ENCODE measurements at regions not wholly inside any gene's neighbourhood (a gene's known extent, or its start where the extent isn't known, plus 50 kb on each side); places are given as distances from the start of the nearest gene placed in this dataset.
"Not testable (repeated sequence)": the region's sequence is repeated elsewhere in the genome, so short reads cannot be mapped to it uniquely, and the experiment has no call there.

DNA sequence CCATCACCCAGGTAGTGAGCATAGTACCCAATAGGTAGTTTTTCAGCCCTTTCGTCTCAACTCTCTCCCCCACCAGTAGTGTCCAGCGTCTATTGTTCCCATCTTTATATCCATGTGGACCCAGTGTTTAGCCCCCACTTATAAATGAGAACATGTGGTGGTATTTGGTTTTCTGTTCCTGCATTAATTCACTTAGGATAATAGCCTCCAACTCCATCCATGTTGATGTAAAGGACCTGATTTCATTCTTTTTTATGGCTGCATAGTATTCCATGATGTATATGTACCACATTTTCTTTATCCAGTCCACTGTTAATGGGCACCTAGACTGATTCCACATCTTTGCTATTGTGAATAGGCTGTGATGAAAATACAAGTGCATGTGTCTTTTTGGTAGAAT, 51.3 kb downstream of the NACA2 start:
- H3K27ac ChIP-seq (ENCODE audit: low read depth, low read length, poor library complexity, severe bottlenecking); H3K4me2 ChIP-seq (ENCODE audit: low read length); H3K79me2 ChIP-seq (ENCODE audit: insufficient read depth, low read length); H4K20me1 ChIP-seq (ENCODE audit: insufficient read depth, low read length); H3K9ac ChIP-seq (ENCODE audit: low read length); H3K9me2 ChIP-seq (ENCODE audit: low read depth, low read length); H3K4me3 ChIP-seq (ENCODE audit: low read depth, low read length, poor library complexity, severe bottlenecking); H3K27me3 ChIP-seq (ENCODE audit: insufficient read depth, low read length); H2AFZ ChIP-seq (ENCODE audit: low read length); H3K4me1 ChIP-seq (ENCODE audit: insufficient read depth, low read length, severe bottlenecking); H3F3A ChIP-seq (ENCODE audit: insufficient read depth, low read length); H3K36me3 ChIP-seq (ENCODE audit: insufficient read depth, low read length); H3K9me3 ChIP-seq (ENCODE audit: low read length): not testable (repeated sequence)

GRCh38 chr17:61538480-61538879, 52.5 kb downstream of the NACA2 start:
- H3K9me2 ChIP-seq (ENCODE audit: low read depth, low read length) = no peaks in the 10 kb centered on the region
- no peaks in the 10 kb centered on the region for H3K27me3 ChIP-seq (ENCODE audit: insufficient read depth, low read length)
- no peaks in the 10 kb centered on the region for H3F3A ChIP-seq (ENCODE audit: insufficient read depth, low read length)
- no peak overlapping the region for H3K4me3 ChIP-seq (ENCODE audit: low read depth, low read length, poor library complexity, severe bottlenecking)
- H3K27ac ChIP-seq (ENCODE audit: low read depth, low read length, poor library complexity, severe bottlenecking) = no peak overlapping the region
- peaks cover 2% of the 10 kb centered on the region; the same call in 1 of the 2 replicates for H3K9me3 ChIP-seq (ENCODE audit: low read length)
- no peaks in the 10 kb centered on the region for H3K4me1 ChIP-seq (ENCODE audit: insufficient read depth, low read length, severe bottlenecking)
- no peak overlapping the region for H2AFZ ChIP-seq (ENCODE audit: low read length)
- H3K9ac ChIP-seq (ENCODE audit: low read length) = no peak overlapping the region
- TF ChIP-seq CTCF (IDR thresholded peaks at IDR 0.05; ENCODE audit: low read length) (no peak), EZH2 (IDR thresholded peaks at IDR 0.05; ENCODE audit: borderline replicate concordance, low read length) (no peak)
- H3K79me2 ChIP-seq (ENCODE audit: insufficient read depth, low read length) = no peaks in the 10 kb centered on the region
- no peaks in the 10 kb centered on the region for H3K36me3 ChIP-seq (ENCODE audit: insufficient read depth, low read length)
- no peaks in the 10 kb centered on the region for H4K20me1 ChIP-seq (ENCODE audit: insufficient read depth, low read length)
- no peak overlapping the region for H3K4me2 ChIP-seq (ENCODE audit: low read length)

- no peaks in the 10 kb centered on the region for H3K4me1 ChIP-seq (ENCODE audit: insufficient read depth, low read length, severe bottlenecking)
- H3K27me3 ChIP-seq (ENCODE audit: insufficient read depth, low read length) = no peaks in the 10 kb centered on the region
- no peaks in the 10 kb centered on the region for H4K20me1 ChIP-seq (ENCODE audit: insufficient read depth, low read length)
- no peaks in the 10 kb centered on the region for H3K36me3 ChIP-seq (ENCODE audit: insufficient read depth, low read length)
- H3K4me2 ChIP-seq (ENCODE audit: low read length) = no peak overlapping the region
- no peak overlapping the region for H3K4me3 ChIP-seq (ENCODE audit: low read depth, low read length, poor library complexity, severe bottlenecking)
- no peak overlapping the region for H3K27ac ChIP-seq (ENCODE audit: low read depth, low read length, poor library complexity, severe bottlenecking)
- H3K79me2 ChIP-seq (ENCODE audit: insufficient read depth, low read length) = no peaks in the 10 kb centered on the region
- H3K9me2 ChIP-seq (ENCODE audit: low read depth, low read length) = no peaks in the 10 kb centered on the region
- H3F3A ChIP-seq (ENCODE audit: insufficient read depth, low read length) = no peaks in the 10 kb centered on the region
- H3K9me3 ChIP-seq (ENCODE audit: low read length) = peaks cover 2% of the 10 kb centered on the region; the same call in 1 of the 2 replicates
- H2AFZ ChIP-seq (ENCODE audit: low read length) = no peak overlapping the region
- no peak overlapping the region for H3K9ac ChIP-seq (ENCODE audit: low read length)
- TF ChIP-seq EZH2 (IDR thresholded peaks at IDR 0.05; ENCODE audit: borderline replicate concordance, low read length) (no peak), CTCF (IDR thresholded peaks at IDR 0.05; ENCODE audit: low read length) (no peak)
Observed at GRCh38 chr17:61537264-61537771, 53.7 kb downstream of the NACA2 start.

- no peak for TF ChIP-seq EZH2 (IDR thresholded peaks at IDR 0.05; ENCODE audit: borderline replicate concordance, low read length)
- no peak for TF ChIP-seq CTCF (IDR thresholded peaks at IDR 0.05; ENCODE audit: low read length)
- H3K36me3 ChIP-seq (ENCODE audit: insufficient read depth, low read length) = no peaks in the 10 kb centered on the region
- peak overlapping the region; percentile 36 for H3K4me3 ChIP-seq (ENCODE audit: low read depth, low read length, poor library complexity, severe bottlenecking)
- peak overlapping the region; percentile 46 for H3K4me2 ChIP-seq (ENCODE audit: low read length)
- no peaks in the 10 kb centered on the region; the same call in 1 of the 2 replicates for H3K9me2 ChIP-seq (ENCODE audit: low read depth, low read length)
- H3K9ac ChIP-seq (ENCODE audit: low read length) = no peak overlapping the region
- H4K20me1 ChIP-seq (ENCODE audit: insufficient read depth, low read length) = no peaks in the 10 kb centered on the region
- no peaks in the 10 kb centered on the region for H3K4me1 ChIP-seq (ENCODE audit: insufficient read depth, low read length, severe bottlenecking)
- H3F3A ChIP-seq (ENCODE audit: insufficient read depth, low read length) = no peaks in the 10 kb centered on the region
- H2AFZ ChIP-seq (ENCODE audit: low read length) = no peak overlapping the region
- H3K27ac ChIP-seq (ENCODE audit: low read depth, low read length, poor library complexity, severe bottlenecking) = no peak overlapping the region
- H3K9me3 ChIP-seq (ENCODE audit: low read length) = peaks cover 1% of the 10 kb centered on the region; the same call in 1 of the 2 replicates
- H3K79me2 ChIP-seq (ENCODE audit: insufficient read depth, low read length) = no peaks in the 10 kb centered on the region
- H3K27me3 ChIP-seq (ENCODE audit: insufficient read depth, low read length) = no peaks in the 10 kb centered on the region
Observed at GRCh38 chr17:61536422-61536955, 54.5 kb downstream of the NACA2 start.

Data from OCI-LY1 (cell line).